NCI-H82 (cell line): ENCODE measurements at regions not wholly inside any gene's neighbourhood (a gene's known extent, or its start where the extent isn't known, plus 50 kb on each side); places are given as distances from the start of the nearest gene placed in this dataset.

Experiments
- DNase-seq: peaks from one replicate; lab custom pipeline; 2025; lab: John Stamatoyannopoulos, UW

DNA sequence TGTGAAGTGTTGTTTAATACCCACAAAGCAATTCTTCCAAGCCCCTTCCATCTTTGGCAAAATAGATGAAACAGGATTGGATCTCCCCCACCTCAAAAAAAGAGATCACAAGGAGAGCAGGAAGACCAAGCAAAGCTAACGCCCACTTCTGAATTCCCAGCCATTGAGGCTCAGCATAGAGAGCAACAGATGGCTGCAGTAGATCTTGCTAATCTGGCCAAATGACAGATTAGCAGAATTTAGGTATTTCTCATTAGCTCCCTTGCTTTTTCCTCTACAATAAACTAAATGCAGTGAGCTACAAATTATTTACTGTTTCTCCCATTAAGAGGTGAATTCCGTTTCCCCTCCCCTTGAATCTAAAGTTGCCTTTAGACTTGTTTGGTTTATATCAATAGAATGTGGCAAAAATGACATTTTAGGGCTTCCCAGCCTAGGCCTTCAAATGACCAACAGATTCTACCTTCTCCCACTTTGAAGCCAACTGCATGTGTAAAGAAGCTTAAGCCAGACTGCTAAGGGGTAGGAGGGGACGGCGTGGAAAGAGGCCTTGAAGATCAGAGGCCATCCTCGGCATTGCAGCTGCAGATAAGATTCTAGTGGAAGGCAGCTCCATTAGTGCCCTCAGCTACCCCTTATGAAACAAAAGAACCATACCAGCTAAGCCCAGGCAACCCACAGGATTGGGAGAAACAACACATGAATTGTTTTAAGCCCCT is 56.8 kb upstream of the CPEB4 start:
- peak; percentile 87 for DNase-seq

DNA sequence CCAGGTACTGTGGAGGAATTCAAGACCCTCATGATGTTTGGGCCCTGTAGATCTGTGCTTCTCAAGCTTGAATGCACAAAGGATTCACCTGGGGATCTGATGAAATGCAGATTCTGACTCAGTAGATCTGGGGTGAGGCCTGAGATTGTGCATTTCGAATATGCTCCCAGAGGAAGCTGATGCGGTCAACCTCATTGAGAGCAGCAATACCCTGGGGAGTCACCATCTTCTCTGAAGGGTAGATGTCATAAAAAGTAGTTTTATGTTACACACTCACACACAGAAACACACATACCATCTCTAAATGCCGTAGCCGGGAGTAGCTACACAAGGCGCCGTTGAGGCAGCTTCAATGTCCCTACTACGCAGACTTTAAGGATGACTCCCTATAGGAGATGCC is 55.8 kb upstream of the CPEB4 start:
- no peak for DNase-seq

DNA sequence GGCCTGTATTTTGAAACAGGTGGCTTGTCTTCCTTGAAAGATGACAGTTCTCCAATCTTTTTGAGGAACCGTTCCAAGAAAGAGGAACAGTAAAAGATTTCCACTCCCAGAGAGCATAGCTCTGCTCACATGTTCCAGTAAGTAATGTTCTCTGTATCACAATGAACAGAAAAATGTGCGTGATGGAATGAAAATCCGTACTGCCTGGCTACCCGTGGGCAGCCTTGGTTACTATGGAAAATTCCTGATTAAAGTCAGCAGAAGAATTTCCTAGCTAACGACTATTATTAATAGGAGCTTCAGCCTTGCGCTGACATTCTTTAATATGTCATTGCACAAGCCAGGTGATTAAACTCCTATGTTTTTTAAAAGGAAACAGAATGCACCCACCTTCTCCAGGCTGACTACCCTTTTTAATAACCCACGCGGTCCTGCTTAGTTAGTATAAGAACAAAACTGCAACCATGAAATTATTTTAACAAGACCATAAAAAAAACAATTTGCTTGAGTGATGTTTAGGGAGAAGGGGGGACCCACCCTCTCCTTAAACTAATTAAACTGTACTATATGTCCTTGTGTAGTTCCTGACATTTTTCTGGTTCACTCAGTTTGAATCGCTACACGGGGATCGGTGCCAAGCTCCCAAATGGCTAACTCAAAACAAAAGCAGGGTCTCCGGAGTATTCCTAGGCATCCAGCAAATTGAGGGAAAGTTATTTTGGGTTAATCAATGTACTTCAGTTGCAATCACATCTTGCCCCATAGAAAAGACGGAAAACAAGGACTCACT is 54.8 kb upstream of the CPEB4 start:
- no peak for DNase-seq

DNA sequence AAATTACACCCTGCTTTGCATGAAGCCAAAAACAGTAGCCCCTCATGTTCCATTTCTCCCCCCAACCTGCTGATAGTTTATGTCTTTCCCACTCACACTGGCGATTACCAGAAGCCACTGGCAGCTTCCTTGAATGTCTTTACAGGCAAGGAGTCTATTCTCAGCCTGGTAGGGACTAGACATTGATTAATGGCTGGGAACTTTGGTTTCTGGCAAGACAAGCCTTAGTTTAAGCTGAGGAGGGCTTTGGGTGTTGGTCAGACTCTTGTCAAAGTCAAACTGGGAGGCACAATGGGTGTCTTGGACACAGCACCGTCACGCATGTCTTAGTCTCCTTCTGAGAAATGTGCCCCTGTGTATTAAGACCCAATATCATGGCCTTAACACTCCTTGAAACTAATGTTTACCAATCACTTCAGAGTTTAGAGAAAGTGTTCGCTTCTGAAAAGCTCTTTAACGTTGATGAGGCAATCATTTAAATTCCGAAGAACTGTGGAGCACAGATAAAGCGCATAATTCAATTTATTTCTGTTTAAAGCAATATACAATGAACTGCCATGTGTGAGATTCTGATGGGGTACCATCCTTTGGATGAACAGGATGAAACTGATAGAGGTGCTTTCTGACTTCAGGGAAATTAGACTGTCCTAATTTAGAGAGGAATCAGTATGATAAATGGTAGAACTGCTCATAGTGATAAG is 53.9 kb upstream of the CPEB4 start:
- DNase-seq: no peak

DNA sequence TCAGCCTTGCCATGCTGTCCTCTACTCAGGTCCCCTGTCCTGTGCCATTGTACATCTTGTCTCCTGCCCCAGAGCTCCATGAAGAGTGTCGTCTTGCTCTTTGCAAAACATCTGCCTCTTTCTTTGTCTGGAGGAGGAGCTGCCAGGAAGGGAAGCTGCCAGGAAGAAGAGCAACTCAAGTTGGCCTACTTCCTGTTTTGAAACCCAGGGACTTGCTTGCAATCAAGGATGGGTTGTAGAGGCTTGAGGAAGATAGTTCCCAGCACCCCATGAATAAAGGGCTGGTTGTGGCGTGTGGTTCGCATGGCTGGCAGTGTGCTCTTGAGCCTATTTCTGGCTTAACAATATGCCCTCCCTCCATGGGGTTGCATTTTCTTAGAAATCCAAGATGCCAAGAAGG is 53.0 kb upstream of the CPEB4 start:
- no peak for DNase-seq

DNA sequence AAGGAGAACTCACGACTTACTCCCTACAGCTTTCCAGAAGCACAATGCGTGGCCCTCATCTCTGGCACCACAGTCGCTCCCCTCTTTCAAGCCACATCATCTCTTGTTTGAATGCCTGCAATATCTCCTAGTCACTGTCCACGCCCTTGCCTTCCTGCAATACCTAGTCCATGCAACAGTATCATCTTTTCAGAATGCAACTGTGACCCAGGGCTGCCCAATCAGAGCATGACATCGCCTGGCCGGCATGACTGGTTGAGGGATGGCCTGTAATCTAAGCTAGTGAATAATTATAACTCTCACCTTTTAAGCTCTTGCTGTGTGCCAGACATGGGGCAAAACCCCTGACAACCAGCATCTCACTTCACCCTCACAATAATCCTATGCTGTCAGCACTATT is 52.5 kb upstream of the CPEB4 start:
- DNase-seq: no peak

DNA sequence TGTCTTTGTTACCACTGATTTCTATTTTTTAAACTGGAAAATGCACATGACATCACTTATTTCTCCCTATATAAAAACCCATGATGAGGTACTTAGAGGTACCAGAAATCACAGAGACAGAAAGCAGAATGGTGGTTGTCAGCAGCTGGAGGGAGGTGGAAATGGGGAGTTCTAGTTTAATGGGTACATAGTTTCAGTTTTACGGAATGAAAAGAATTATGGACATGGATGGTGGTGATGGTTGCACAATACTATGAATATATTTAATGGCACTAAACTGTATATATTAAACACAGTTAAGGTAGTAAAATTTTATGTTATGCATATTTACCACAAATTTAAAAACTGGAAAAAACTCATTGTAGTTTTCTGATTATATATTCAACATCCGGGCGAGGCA is 50.5 kb upstream of the CPEB4 start:
- DNase-seq: no peak
